ENCODE measurements at regions not wholly inside any gene's neighbourhood (a gene's known extent, or its start where the extent isn't known, plus 50 kb on each side); places are given as distances from the start of the nearest gene placed in this dataset.

- TF ChIP-seq ZBTB40 (IDR thresholded peaks at IDR 0.05; ENCODE audit: borderline replicate concordance) (no peak), RELA (IDR thresholded peaks at IDR 0.05; ENCODE audit: borderline replicate concordance, partially characterized antibody) (no peak), EZH2 (IDR thresholded peaks at IDR 0.05; ENCODE audit: borderline replicate concordance, control insufficient read depth, low read depth, low read length) (no peak)
Measured at GRCh38 chr7:79952399-79952798, 182.2 kb upstream of the GNAI1 start (continued).

DNA sequence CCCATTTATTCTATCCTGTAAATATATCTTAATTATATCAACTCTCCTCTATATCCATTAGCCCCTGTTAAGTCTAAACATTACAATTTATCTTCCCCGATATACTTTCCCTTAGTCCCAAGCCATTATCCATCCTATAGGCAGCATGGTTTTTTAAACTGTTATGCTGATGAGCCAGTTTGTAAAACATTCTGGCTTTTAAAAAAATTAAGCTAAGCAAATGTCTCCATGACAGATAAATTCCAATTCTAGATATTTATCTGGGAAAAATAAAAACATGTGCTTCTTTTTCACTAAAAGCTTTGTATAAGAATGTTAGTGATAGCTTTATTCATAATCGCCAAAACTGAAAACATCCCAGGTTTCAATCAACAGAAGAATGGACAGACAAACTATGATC lies 183.2 kb upstream of the GNAI1 start:
- 50% methylated on average over 2 of the region's 2 CpGs for WGBS (ENCODE audit: insufficient coverage, insufficient replicate concordance, low lambda C conversion rate, missing lambda C conversion rate)
- SMC1A ChIA-PET (ENCODE audit: uncharacterized antibody, unreplicated experiment) = no interaction called here
- CTCF ChIA-PET = no interaction called here
- intact Hi-C loops (cut with micrococcal nuclease; ENCODE audit: unreplicated experiment) (no loop called here), in situ Hi-C loops (cut with MboI) (no loop called here)
- ATAC-seq = no peak
- FAIRE-seq = no peak
- no peaks in the 10 kb centered on the region for H3K27me3 ChIP-seq (replicated peaks in 1 of 2; ENCODE audit: control insufficient read depth in 2 of 2, insufficient read depth in 2 of 2, low read length in 1 of 2)
- H3K36me3 ChIP-seq (ENCODE audit: control insufficient read depth in 2 of 2, insufficient read depth in 2 of 2, low read length in 1 of 2) = no peaks in the 10 kb centered on the region
- no peaks in the 10 kb centered on the region for H3K4me1 ChIP-seq (ENCODE audit: control insufficient read depth, insufficient read depth, low read length)
- H3K27ac ChIP-seq (ENCODE audit: control insufficient read depth, insufficient read depth) = no peak overlapping the region
- BruUV-seq (replicated peaks) = no TSS peak
- no peaks in the 10 kb centered on the region for H3K79me2 ChIP-seq (ENCODE audit: control insufficient read depth, insufficient read depth, low read length)
- no peak overlapping the region for H2AFZ ChIP-seq (ENCODE audit: control insufficient read depth, low read depth, low read length)
- DNase-seq (ENCODE audit: low read depth, low spot score) = no peak
- H3K9me3 ChIP-seq (replicated peaks; ENCODE audit: control insufficient read depth, insufficient read depth, low read length) = no peaks in the 10 kb centered on the region
- POLR2A ChIA-PET = no interaction called here
- H3K4me3 ChIP-seq = no peak overlapping the region
- H4K20me1 ChIP-seq (ENCODE audit: control insufficient read depth, insufficient read depth) = no peaks in the 10 kb centered on the region
- RAD21 ChIA-PET (ENCODE audit: unreplicated experiment) = no interaction called here
- no peak overlapping the region for H3K4me2 ChIP-seq (ENCODE audit: control insufficient read depth, insufficient read depth)
- no peak overlapping the region for H3K9ac ChIP-seq (ENCODE audit: control insufficient read depth, insufficient read depth, low read length)
- TF ChIP-seq IRF3 (IDR thresholded peaks at IDR 0.05) = no peak
- no peak for TF ChIP-seq CTCF (IDR thresholded peaks at IDR 0.05 in 2 of 3, conservative IDR thresholded peaks at IDR 0.05 in 1 of 3; ENCODE audit: control insufficient read depth in 2 of 3, extremely low read depth in 1 of 3, insufficient read depth in 1 of 3, low read depth in 3 of 3, low read length in 3 of 3)
- TF ChIP-seq MEF2A (IDR thresholded peaks at IDR 0.05; ENCODE audit: insufficient read depth, low read depth, low read length) = no peak
- TF ChIP-seq ZNF592 (IDR thresholded peaks at IDR 0.05) = no peak
- TF ChIP-seq MAX (IDR thresholded peaks at IDR 0.05; ENCODE audit: low read depth, low read length) = no peak
- TF ChIP-seq CBFB (IDR thresholded peaks at IDR 0.05; ENCODE audit: low read depth) = no peak
- TF ChIP-seq RUNX3 (IDR thresholded peaks at IDR 0.05; ENCODE audit: low read length) = no peak
- no peak for TF ChIP-seq BHLHE40 (IDR thresholded peaks at IDR 0.05; ENCODE audit: borderline replicate concordance in 1 of 2, low read depth in 2 of 2, low read length in 1 of 2)
